ENCODE measurements at regions not wholly inside any gene's neighbourhood (a gene's known extent, or its start where the extent isn't known, plus 50 kb on each side); places are given as distances from the start of the nearest gene placed in this dataset.

DNA sequence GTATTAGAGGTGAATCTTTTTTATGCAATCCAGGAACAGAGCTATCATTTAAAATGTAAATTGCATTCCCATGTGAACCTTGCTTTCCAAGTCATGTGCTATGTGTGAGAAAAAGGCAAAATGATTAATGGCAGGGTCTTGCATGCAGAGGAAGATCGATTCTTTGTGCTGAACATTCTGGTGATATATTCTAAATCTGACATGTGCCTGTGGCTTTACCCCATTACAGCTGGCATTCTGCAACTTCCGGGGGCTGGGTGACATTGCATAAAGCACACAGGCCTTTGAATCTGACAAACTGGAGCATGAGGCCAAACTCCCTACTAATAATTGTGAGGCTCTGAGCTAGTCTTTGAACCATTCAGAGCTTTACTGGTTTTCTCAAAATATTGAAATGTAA, 1449.7 kb downstream of the CDH8 start:
- H3K4me2 ChIP-seq: no peak overlapping the region
- no peaks in the 10 kb centered on the region for H3K9me3 ChIP-seq
- H3K9ac ChIP-seq: no peak overlapping the region
- no peaks in the 10 kb centered on the region for H3K36me3 ChIP-seq (replicated peaks in 1 of 2; ENCODE audit: control insufficient read depth in 1 of 2, insufficient read depth in 2 of 2, low read length in 1 of 2)
- 53% methylated on average over 2 of the region's 2 CpGs for WGBS (ENCODE audit: low lambda C conversion rate)
- H3K9me2 ChIP-seq: peaks cover 3% of the 10 kb centered on the region; the same call in 1 of the 2 replicates
- no peaks in the 10 kb centered on the region for H3K79me2 ChIP-seq (ENCODE audit: insufficient read depth)
- no peak for TF ChIP-seq JUND (IDR thresholded peaks at IDR 0.05)
- no peak for TF ChIP-seq YY1 (IDR thresholded peaks at IDR 0.05; ENCODE audit: low read depth)
- no peak for TF ChIP-seq FOXM1 (IDR thresholded peaks at IDR 0.05; ENCODE audit: low read depth)
- TF ChIP-seq SIN3A (IDR thresholded peaks at IDR 0.05; ENCODE audit: borderline replicate concordance, low read depth, low read length): no peak
- TF ChIP-seq, protein P1, sequence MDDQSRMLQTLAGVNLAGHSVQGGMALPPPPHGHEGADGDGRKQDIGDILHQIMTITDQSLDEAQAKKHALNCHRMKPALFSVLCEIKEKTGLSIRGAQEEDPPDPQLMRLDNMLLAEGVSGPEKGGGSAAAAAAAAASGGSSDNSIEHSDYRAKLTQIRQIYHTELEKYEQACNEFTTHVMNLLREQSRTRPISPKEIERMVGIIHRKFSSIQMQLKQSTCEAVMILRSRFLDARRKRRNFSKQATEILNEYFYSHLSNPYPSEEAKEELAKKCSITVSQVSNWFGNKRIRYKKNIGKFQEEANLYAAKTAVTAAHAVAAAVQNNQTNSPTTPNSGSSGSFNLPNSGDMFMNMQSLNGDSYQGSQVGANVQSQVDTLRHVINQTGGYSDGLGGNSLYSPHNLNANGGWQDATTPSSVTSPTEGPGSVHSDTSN (IDR thresholded peaks at IDR 0.05): no peak
- TF ChIP-seq RFX5 (IDR thresholded peaks at IDR 0.05; ENCODE audit: low read length): no peak
- H2AFZ ChIP-seq (ENCODE audit: low read depth): no peak overlapping the region
- H3F3A ChIP-seq (replicated peaks; ENCODE audit: insufficient read depth): no peaks in the 10 kb centered on the region
- H3K4me1 ChIP-seq (ENCODE audit: control insufficient read depth in 1 of 2, insufficient read depth in 2 of 2, low read depth in 1 of 2, low read length in 1 of 2): no peaks in the 10 kb centered on the region
- no peak overlapping the region for H3K27ac ChIP-seq (ENCODE audit: low read depth in 2 of 2, low read length in 1 of 2)
- POLR2A ChIA-PET: no interaction called here
- no peak for DNase-seq
- H3K27me3 ChIP-seq (ENCODE audit: insufficient read depth): no peaks in the 10 kb centered on the region
- no peaks in the 10 kb centered on the region for H4K20me1 ChIP-seq (ENCODE audit: insufficient read depth)
- H3K4me3 ChIP-seq (ENCODE audit: low read depth in 2 of 2, low read length in 1 of 2): no peak overlapping the region
- CTCF ChIA-PET: no interaction called here

GRCh38 chr16:60582528-60582927, 1453.7 kb downstream of the CDH8 start:
- Histone ChIP-seq H3K9me3 (peaks cover 3% of the 10 kb centered on the region; the same call in 1 of the 2 replicates), H3K79me2 (ENCODE audit: insufficient read depth) (no peaks in the 10 kb centered on the region), H3F3A (replicated peaks; ENCODE audit: insufficient read depth) (no peaks in the 10 kb centered on the region), H4K20me1 (ENCODE audit: insufficient read depth) (no peaks in the 10 kb centered on the region), H3K9me2 (no peaks in the 10 kb centered on the region), H3K4me1 (ENCODE audit: control insufficient read depth in 1 of 2, insufficient read depth in 2 of 2, low read depth in 1 of 2, low read length in 1 of 2) (no peaks in the 10 kb centered on the region), H3K4me2 (no peak overlapping the region), H3K9ac (no peak overlapping the region), H3K27me3 (ENCODE audit: insufficient read depth) (no peaks in the 10 kb centered on the region), H3K36me3 (replicated peaks in 1 of 2; ENCODE audit: control insufficient read depth in 1 of 2, insufficient read depth in 2 of 2, low read length in 1 of 2) (no peaks in the 10 kb centered on the region), H3K4me3 (ENCODE audit: low read depth in 2 of 2, low read length in 1 of 2) (no peak overlapping the region), H2AFZ (ENCODE audit: low read depth) (no peak overlapping the region), H3K27ac (ENCODE audit: low read depth in 2 of 2, low read length in 1 of 2) (no peak overlapping the region)
- TF ChIP-seq ELF1 (IDR thresholded peaks at IDR 0.05) (no peak), FOXJ3 (CRISPR knock-in tag; IDR thresholded peaks at IDR 0.05) (no peak), TAF1 (IDR thresholded peaks at IDR 0.05; ENCODE audit: borderline replicate concordance, low read depth, low read length) (no peak), RFX5 (IDR thresholded peaks at IDR 0.05; ENCODE audit: low read length) (no peak), SMC3 (IDR thresholded peaks at IDR 0.05; ENCODE audit: low read depth, low read length) (no peak), TCF12 (IDR thresholded peaks at IDR 0.05) (no peak), RCOR1 (IDR thresholded peaks at IDR 0.05; ENCODE audit: low read length) (no peak)
- TF ChIP-seq, protein P2, sequence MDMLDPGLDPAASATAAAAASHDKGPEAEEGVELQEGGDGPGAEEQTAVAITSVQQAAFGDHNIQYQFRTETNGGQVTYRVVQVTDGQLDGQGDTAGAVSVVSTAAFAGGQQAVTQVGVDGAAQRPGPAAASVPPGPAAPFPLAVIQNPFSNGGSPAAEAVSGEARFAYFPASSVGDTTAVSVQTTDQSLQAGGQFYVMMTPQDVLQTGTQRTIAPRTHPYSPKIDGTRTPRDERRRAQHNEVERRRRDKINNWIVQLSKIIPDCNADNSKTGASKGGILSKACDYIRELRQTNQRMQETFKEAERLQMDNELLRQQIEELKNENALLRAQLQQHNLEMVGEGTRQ (IDR thresholded peaks at IDR 0.05; ENCODE audit: borderline replicate concordance, low read depth, low read length): no peak
- WGBS (ENCODE audit: low lambda C conversion rate): 30% methylated on average over 4 of the region's 4 CpGs
- POLR2A ChIA-PET: no interaction called here
- CTCF ChIA-PET: no interaction called here
- no peak for DNase-seq

DNA sequence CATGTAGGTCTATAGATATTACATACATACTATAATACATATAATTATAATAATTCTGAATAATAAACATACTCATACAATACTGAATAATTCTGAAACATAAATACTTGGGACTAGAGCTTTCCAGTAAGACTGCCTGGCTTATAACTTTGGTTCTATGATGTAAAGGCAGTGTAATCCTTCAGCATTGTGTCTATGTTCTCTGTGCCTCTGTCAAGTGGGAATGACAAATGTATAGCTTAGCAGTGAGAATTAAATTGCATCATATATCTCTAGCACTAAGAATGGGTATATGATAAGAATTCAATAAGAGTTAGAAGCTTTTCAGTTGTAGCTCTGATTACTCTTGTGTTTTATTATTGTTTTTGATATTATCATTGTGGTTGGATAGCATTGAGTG, 1469.3 kb downstream of the CDH8 start:
- Histone ChIP-seq H3K79me2 (ENCODE audit: insufficient read depth) (no peaks in the 10 kb centered on the region), H3K4me1 (ENCODE audit: control insufficient read depth in 1 of 2, insufficient read depth in 2 of 2, low read depth in 1 of 2, low read length in 1 of 2) (no peaks in the 10 kb centered on the region), H3K4me2 (no peak overlapping the region), H4K20me1 (ENCODE audit: insufficient read depth) (no peaks in the 10 kb centered on the region), H3F3A (replicated peaks; ENCODE audit: insufficient read depth) (no peaks in the 10 kb centered on the region), H2AFZ (ENCODE audit: low read depth) (no peak overlapping the region), H3K9ac (no peak overlapping the region), H3K4me3 (ENCODE audit: low read depth in 2 of 2, low read length in 1 of 2) (no peak overlapping the region), H3K9me2 (0 out of 2 replicates have a peak, but pooled peaks cover 2% of the 10 kb centered on the region), H3K36me3 (replicated peaks in 1 of 2; ENCODE audit: control insufficient read depth in 1 of 2, insufficient read depth in 2 of 2, low read length in 1 of 2) (no peaks in the 10 kb centered on the region), H3K27me3 (ENCODE audit: insufficient read depth) (no peaks in the 10 kb centered on the region), H3K27ac (ENCODE audit: low read depth in 2 of 2, low read length in 1 of 2) (no peak overlapping the region), H3K9me3 (no peaks in the 10 kb centered on the region)
- DNase-seq: no peak
- ChIA-PET POLR2A (no interaction called here), CTCF (no interaction called here)
- TF ChIP-seq, protein P2 (IDR thresholded peaks at IDR 0.05; ENCODE audit: borderline replicate concordance, low read depth, low read length): no peak
- TF ChIP-seq FOXJ3 (CRISPR knock-in tag; IDR thresholded peaks at IDR 0.05): no peak
- TF ChIP-seq RAD21 (IDR thresholded peaks at IDR 0.05; ENCODE audit: low read length): no peak
- no peak for TF ChIP-seq FOXM1 (IDR thresholded peaks at IDR 0.05; ENCODE audit: low read depth)
- no peak for TF ChIP-seq EZH2phosphoT487 (IDR thresholded peaks at IDR 0.05; ENCODE audit: borderline replicate concordance, low read depth)
- TF ChIP-seq, protein P3, sequence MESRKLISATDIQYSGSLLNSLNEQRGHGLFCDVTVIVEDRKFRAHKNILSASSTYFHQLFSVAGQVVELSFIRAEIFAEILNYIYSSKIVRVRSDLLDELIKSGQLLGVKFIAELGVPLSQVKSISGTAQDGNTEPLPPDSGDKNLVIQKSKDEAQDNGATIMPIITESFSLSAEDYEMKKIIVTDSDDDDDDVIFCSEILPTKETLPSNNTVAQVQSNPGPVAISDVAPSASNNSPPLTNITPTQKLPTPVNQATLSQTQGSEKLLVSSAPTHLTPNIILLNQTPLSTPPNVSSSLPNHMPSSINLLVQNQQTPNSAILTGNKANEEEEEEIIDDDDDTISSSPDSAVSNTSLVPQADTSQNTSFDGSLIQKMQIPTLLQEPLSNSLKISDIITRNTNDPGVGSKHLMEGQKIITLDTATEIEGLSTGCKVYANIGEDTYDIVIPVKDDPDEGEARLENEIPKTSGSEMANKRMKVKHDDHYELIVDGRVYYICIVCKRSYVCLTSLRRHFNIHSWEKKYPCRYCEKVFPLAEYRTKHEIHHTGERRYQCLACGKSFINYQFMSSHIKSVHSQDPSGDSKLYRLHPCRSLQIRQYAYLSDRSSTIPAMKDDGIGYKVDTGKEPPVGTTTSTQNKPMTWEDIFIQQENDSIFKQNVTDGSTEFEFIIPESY (IDR thresholded peaks at IDR 0.05; ENCODE audit: borderline replicate concordance, low read depth): no peak
- no peak for TF ChIP-seq NFIC (IDR thresholded peaks at IDR 0.05; ENCODE audit: borderline replicate concordance)
- no peak for TF ChIP-seq RFX5 (IDR thresholded peaks at IDR 0.05; ENCODE audit: low read length)
- no peak for TF ChIP-seq RCOR1 (IDR thresholded peaks at IDR 0.05; ENCODE audit: low read length)
- TF ChIP-seq YY1 (IDR thresholded peaks at IDR 0.05; ENCODE audit: low read depth): no peak

Data from SK-N-SH (cell line).